Liver (tissue), 8 donors: ENCODE measurements at regions not wholly inside any gene's neighbourhood (a gene's known extent, or its start where the extent isn't known, plus 50 kb on each side); places are given as distances from the start of the nearest gene placed in this dataset.

Source experiments
- DNase-seq: peaks from one replicate; pipeline ENCODE4 v3.0.0-alpha.2; 2017; ENCODE audit warnings: low spot score
- H3K27ac ChIP-seq, 2 donors: one replicate each; pipeline ENCODE4 v1.7.0; 2013; ENCODE audit warnings: inconsistent platforms in 2 of 2, low read length in 2 of 2, control low read depth in 1 of 2, low read depth in 1 of 2, mild to moderate bottlenecking in 1 of 2
- H3K27me3 ChIP-seq, 4 donors: one replicate each; pipeline versions ENCODE4 v1.6.1 to v1.7.0; 2013; ENCODE audit warnings: low read length in 3 of 4, inconsistent platforms in 1 of 4, mild to moderate bottlenecking in 1 of 4, moderate library complexity in 1 of 4; ENCODE audit not compliant: control insufficient read depth in 4 of 4, insufficient read depth in 4 of 4
- H3K36me3 ChIP-seq, 4 donors: one replicate each; pipeline versions ENCODE4 v1.6.1 to v1.7.0; 2013; ENCODE audit warnings: low read length in 3 of 4, mild to moderate bottlenecking in 3 of 4, low read depth in 1 of 4, moderate library complexity in 1 of 4; ENCODE audit not compliant: control insufficient read depth in 4 of 4, insufficient read depth in 3 of 4
- H3K4me1 ChIP-seq, 4 donors: one replicate each; pipeline versions ENCODE4 v1.6.1 to v1.7.0; 2013; ENCODE audit warnings: low read length in 3 of 4, mild to moderate bottlenecking in 3 of 4, moderate library complexity in 1 of 4; ENCODE audit not compliant: control insufficient read depth in 4 of 4, insufficient read depth in 4 of 4
- H3K4me3 ChIP-seq, 3 donors: one replicate each; pipeline versions ENCODE4 v1.6.1 to v1.7.0; 2013; ENCODE audit warnings: low read length in 3 of 3, control low read depth in 1 of 3, low read depth in 1 of 3, mild to moderate bottlenecking in 1 of 3
- H3K9ac ChIP-seq, 2 donors: one replicate each; pipeline ENCODE4 v1.7.0; 2013; ENCODE audit warnings: low read length in 2 of 2, mild to moderate bottlenecking in 2 of 2, moderate library complexity in 2 of 2, control low read depth in 1 of 2, low read depth in 1 of 2
- H3K9me3 ChIP-seq, 4 donors: one replicate each; pipeline versions ENCODE4 v1.6.1 to v1.7.0; 2013; ENCODE audit warnings: low read length in 3 of 4; ENCODE audit not compliant: control insufficient read depth in 4 of 4
- ATF3 ChIP-seq: IDR thresholded peaks from 2 replicates; pipeline ENCODE4 v1.6.1; 2016; ENCODE audit warnings: antibody characterized with exemption
- FOXA2 ChIP-seq: IDR thresholded peaks from 2 replicates; pipeline ENCODE4 v1.6.1; 2016; ENCODE audit warnings: antibody characterized with exemption
- NR2F2 ChIP-seq: IDR thresholded peaks from 2 replicates; pipeline ENCODE4 v1.6.1; 2016; ENCODE audit warnings: antibody characterized with exemption
- RAD21 ChIP-seq, 2 donors: IDR thresholded peaks; 2 replicates each; pipeline ENCODE4 v1.6.1; 2016; ENCODE audit warnings: antibody characterized with exemption in 2 of 2, mild to moderate bottlenecking in 2 of 2
- RXRA ChIP-seq, 2 donors: IDR thresholded peaks; 2 replicates each; pipeline ENCODE4 v1.6.1; 2017 to 2018; ENCODE audit warnings: antibody characterized with exemption in 2 of 2, mild to moderate bottlenecking in 1 of 2
- TAF1 ChIP-seq: conservative IDR thresholded peaks from 2 replicates; pipeline ENCODE4 v1.6.1; 2016; ENCODE audit warnings: antibody characterized with exemption, mild to moderate bottlenecking
- WGBS: extraction: QIAGEN DNeasy Blood & Tissue Kit; methylation state at CpG from one replicate; pipeline ENCODE4 v1.1.7; 2013; 5-methylcytosine and 5-hydroxymethylcytosine counted together
- TF ChIP-seq, protein P1 (sequence below): IDR thresholded peaks from 2 replicates; pipeline ENCODE4 v1.6.1; 2016; ENCODE audit warnings: antibody characterized with exemption, mild to moderate bottlenecking
- TF ChIP-seq, protein P2 (sequence below): IDR thresholded peaks from 2 replicates; pipeline ENCODE4 v1.6.1; 2016; ENCODE audit warnings: antibody characterized with exemption
- TF ChIP-seq, protein P3 (sequence below): fragments of 150-350 bp; IDR thresholded peaks from 2 replicates; pipeline ENCODE4 v1.5.1; 2017; ENCODE audit warnings: improper control_type of control experiment, low read depth, low read length; ENCODE audit not compliant: missing input control
- donor health status: healthy.
- donor health status: healthy.
- donor health status: healthy.
- donor health status: healthy.
- donor health status: healthy.

- TF ChIP-seq, protein P1, sequence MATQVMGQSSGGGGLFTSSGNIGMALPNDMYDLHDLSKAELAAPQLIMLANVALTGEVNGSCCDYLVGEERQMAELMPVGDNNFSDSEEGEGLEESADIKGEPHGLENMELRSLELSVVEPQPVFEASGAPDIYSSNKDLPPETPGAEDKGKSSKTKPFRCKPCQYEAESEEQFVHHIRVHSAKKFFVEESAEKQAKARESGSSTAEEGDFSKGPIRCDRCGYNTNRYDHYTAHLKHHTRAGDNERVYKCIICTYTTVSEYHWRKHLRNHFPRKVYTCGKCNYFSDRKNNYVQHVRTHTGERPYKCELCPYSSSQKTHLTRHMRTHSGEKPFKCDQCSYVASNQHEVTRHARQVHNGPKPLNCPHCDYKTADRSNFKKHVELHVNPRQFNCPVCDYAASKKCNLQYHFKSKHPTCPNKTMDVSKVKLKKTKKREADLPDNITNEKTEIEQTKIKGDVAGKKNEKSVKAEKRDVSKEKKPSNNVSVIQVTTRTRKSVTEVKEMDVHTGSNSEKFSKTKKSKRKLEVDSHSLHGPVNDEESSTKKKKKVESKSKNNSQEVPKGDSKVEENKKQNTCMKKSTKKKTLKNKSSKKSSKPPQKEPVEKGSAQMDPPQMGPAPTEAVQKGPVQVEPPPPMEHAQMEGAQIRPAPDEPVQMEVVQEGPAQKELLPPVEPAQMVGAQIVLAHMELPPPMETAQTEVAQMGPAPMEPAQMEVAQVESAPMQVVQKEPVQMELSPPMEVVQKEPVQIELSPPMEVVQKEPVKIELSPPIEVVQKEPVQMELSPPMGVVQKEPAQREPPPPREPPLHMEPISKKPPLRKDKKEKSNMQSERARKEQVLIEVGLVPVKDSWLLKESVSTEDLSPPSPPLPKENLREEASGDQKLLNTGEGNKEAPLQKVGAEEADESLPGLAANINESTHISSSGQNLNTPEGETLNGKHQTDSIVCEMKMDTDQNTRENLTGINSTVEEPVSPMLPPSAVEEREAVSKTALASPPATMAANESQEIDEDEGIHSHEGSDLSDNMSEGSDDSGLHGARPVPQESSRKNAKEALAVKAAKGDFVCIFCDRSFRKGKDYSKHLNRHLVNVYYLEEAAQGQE: no peak
Measured at GRCh38 chr5:18379189-18379588, 744.9 kb downstream of the TAF11L14 start (continued).

GRCh38 chr5:18380729-18381362 is 746.6 kb downstream of the TAF11L14 start:
- Histone ChIP-seq H3K4me3 (no peak overlapping the region), H3K36me3 (no peaks in the 10 kb centered on the region), H3K4me1 (no peaks in the 10 kb centered on the region), H3K27me3 (no peaks in the 10 kb centered on the region), H3K9me3 (no peaks in the 10 kb centered on the region), H3K9ac (no peak overlapping the region), H3K27ac (no peak overlapping the region)
- 57% methylated on average over 2 of the region's 2 CpGs for WGBS
- TF ChIP-seq, protein P2, sequence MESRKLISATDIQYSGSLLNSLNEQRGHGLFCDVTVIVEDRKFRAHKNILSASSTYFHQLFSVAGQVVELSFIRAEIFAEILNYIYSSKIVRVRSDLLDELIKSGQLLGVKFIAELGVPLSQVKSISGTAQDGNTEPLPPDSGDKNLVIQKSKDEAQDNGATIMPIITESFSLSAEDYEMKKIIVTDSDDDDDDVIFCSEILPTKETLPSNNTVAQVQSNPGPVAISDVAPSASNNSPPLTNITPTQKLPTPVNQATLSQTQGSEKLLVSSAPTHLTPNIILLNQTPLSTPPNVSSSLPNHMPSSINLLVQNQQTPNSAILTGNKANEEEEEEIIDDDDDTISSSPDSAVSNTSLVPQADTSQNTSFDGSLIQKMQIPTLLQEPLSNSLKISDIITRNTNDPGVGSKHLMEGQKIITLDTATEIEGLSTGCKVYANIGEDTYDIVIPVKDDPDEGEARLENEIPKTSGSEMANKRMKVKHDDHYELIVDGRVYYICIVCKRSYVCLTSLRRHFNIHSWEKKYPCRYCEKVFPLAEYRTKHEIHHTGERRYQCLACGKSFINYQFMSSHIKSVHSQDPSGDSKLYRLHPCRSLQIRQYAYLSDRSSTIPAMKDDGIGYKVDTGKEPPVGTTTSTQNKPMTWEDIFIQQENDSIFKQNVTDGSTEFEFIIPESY: no peak
- no peak for TF ChIP-seq NR2F2
- no peak for DNase-seq

DNA sequence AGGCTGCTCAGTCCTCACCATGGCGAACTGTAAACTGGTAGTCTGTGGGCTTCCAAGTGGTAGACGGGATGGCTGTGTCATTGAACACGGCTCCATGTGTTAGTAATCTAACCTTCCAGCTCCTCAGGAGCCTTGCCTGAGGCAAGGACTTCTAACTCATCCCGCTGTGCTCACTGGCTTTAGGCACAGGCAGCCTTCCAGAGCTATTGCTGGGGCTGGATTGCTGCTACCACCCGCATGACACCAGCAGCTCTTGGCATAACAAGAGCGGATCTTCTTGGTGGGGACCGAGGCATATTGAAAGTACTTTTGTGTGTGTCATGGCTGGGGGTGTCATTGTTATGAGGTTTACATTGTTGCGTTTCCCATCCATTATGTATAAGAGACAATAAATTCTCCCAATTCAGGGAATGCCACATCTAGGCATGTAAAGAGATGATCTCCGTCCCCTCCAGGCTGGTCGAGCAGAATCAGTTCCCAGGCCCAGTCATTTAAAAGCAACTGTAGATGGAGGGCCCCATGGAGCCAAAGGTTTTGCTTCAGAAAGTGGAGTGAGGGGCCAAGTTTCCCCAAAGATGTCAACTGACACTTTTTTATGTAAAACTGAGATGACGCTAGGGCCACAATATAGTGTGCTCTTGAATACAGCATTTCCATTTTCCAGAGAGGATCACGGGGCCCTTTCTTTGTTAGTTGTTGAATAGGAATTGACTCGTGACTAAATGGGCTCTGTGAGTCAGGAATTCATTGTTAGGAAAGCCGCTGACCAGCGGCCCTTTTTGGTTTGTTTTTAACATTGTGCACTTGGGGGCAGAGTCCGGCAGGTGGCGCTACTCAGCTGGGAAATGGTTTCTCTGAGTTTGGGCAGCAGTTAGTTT is 759.5 kb downstream of the TAF11L14 start:
- H3K36me3 ChIP-seq: no peaks in the 10 kb centered on the region
- peaks cover 0 to 5% (median 0%) of the 10 kb centered on the region in 4 donors for H3K27me3 ChIP-seq
- DNase-seq: peak; percentile 58
- no peaks in the 10 kb centered on the region for H3K4me1 ChIP-seq
- no peak overlapping the region for H3K27ac ChIP-seq
- no peak overlapping the region for H3K9ac ChIP-seq
- no peaks in the 10 kb centered on the region for H3K9me3 ChIP-seq
- no peak for TF ChIP-seq RXRA (IDR thresholded peaks at IDR 0.05)
- TF ChIP-seq FOXA2: no peak
- peak; percentile 70 to 72 for TF ChIP-seq RAD21 (IDR thresholded peaks at IDR 0.05)
- no peak for TF ChIP-seq TAF1
- TF ChIP-seq ATF3: no peak
- TF ChIP-seq, protein P3, sequence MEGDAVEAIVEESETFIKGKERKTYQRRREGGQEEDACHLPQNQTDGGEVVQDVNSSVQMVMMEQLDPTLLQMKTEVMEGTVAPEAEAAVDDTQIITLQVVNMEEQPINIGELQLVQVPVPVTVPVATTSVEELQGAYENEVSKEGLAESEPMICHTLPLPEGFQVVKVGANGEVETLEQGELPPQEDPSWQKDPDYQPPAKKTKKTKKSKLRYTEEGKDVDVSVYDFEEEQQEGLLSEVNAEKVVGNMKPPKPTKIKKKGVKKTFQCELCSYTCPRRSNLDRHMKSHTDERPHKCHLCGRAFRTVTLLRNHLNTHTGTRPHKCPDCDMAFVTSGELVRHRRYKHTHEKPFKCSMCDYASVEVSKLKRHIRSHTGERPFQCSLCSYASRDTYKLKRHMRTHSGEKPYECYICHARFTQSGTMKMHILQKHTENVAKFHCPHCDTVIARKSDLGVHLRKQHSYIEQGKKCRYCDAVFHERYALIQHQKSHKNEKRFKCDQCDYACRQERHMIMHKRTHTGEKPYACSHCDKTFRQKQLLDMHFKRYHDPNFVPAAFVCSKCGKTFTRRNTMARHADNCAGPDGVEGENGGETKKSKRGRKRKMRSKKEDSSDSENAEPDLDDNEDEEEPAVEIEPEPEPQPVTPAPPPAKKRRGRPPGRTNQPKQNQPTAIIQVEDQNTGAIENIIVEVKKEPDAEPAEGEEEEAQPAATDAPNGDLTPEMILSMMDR: peak; percentile 71
- H3K4me3 ChIP-seq: no peak overlapping the region
- 46% methylated on average over 17 of the region's 17 CpGs for WGBS
